ENCODE measurements at regions not wholly inside any gene's neighbourhood (a gene's known extent, or its start where the extent isn't known, plus 50 kb on each side); places are given as distances from the start of the nearest gene placed in this dataset.

DNA sequence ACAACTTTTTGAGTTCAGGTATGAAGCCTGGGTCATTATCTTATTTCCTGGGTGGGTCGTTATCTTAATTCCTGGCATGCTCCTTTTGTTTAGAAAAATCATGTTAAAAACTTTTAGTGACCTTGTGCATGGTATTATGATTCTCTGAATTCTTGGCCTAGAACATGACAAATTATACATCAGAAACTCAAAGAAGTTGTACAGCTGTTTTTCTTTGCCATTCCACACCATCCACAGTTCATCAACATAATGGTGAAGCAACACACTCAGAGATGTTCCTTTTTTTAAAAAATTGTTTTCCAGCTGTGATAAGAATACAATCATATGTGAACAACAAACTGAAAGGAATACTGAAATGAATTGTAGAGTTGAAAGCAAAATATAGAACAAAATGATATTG lies 149.2 kb upstream of the SEMA3D start:
- no peak for TF ChIP-seq POLR2A (IDR thresholded peaks at IDR 0.05)
- TF ChIP-seq, protein P1, sequence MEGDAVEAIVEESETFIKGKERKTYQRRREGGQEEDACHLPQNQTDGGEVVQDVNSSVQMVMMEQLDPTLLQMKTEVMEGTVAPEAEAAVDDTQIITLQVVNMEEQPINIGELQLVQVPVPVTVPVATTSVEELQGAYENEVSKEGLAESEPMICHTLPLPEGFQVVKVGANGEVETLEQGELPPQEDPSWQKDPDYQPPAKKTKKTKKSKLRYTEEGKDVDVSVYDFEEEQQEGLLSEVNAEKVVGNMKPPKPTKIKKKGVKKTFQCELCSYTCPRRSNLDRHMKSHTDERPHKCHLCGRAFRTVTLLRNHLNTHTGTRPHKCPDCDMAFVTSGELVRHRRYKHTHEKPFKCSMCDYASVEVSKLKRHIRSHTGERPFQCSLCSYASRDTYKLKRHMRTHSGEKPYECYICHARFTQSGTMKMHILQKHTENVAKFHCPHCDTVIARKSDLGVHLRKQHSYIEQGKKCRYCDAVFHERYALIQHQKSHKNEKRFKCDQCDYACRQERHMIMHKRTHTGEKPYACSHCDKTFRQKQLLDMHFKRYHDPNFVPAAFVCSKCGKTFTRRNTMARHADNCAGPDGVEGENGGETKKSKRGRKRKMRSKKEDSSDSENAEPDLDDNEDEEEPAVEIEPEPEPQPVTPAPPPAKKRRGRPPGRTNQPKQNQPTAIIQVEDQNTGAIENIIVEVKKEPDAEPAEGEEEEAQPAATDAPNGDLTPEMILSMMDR (IDR thresholded peaks at IDR 0.05), result no peak

Data from heart left ventricle (tissue), 13 donors.